HG02938 (cell line): ENCODE measurements at regions not wholly inside any gene's neighbourhood (a gene's known extent, or its start where the extent isn't known, plus 50 kb on each side); places are given as distances from the start of the nearest gene placed in this dataset.

ENCODE experiments used
- ATAC-seq: cut with Tn5 transposase; IDR thresholded peaks from one replicate; pipeline ENCODE4 v1.9.1; 2021; ENCODE audit warnings: mild to moderate bottlenecking, moderate library complexity; ENCODE audit not compliant: unreplicated experiment

DNA sequence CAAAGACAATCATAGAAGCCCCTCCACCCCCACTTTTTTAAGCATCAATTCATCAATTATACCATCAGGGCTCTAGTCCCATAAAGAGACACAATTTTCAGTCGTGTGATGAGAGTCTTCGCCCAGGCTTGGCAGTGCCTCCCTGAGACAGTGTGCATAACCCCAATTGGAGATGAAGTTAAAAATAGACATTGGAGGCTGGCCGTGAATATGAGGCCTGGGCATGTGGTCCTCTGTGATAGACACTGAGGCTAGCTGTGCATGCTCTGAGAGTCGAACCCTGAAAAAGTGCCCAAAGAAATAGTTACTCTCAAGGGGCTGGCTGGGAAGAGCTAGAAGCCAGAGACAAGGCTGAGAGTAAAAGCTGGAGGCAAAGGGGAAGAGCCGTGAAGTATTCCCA, 248.6 kb upstream of the NR4A3 start:
- no peak for ATAC-seq

DNA sequence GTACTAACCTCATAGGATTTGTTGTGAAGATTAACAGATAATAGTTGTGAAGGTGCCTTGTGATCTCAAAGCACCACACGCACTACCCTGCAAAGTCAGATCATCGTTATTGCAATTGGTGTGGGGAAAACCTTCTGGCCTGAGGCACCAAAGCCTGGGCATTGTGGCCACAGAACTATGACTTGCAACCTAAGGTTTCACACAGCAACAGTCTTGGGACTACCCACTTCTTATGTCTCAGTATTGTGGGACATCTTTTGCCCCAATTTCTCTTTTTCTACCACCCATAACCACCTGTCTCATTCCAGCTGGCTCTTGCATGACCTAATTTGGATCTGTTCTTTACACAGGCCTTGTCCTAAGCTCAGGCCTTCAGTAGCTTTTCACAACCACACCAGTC, 247.8 kb upstream of the NR4A3 start:
- ATAC-seq, result no peak

DNA sequence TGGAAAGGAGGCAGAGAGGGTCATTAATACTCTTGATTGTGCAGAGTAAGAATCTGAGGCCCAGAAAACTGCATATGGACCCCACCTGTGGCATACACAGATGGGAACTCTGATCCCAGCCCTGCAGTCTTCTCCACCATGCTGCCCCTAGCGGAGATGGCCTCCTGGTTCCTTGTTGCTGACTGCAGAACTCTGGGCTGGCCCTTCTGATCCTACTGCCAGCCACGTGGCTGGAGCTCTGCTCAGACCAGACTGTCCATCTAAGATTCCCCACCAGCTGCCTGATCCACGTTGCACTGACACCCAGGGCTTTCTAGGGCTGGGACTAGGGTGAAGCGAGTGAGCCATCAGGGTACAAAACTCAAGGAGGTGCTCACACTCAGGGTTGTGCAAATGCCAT, 245.7 kb upstream of the NR4A3 start:
- no peak for ATAC-seq

DNA sequence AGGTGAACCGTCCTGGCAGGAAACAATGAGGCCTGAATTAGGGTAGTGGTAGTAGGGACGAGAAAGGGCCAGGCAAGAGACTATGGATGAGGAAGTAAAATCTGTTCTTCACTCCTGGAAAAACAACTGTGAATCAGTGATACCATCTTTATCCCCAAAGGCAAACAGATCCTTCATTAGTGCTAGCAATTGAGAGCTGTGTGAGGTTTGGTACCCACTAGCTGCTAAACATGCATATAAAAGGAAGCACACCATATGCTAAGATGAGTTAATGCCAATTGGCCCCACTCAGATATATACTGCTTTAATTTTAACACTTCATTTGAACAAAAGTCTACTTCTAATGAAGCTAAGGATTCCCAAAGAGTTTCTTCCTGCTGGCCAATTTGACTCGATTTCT, 244.8 kb upstream of the NR4A3 start:
- ATAC-seq, result no peak

DNA sequence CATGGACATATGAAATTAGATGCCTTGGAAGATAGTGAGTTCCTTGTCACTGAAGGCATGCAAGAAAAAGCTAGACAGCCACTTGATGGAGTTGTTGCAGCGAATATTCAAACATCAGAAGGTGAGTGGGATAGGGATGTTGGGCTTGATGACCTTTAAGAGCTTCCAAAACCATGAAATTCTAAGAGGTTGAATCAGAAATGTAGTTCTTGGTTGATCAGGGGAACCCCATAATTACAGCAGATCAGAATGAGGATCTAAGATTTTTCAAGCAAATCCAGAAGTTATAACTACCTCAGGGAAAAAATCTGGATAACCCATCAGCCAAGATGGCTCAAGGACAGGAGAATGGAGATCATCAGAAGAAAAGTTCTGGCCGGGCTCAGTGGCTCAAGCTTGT, 244.3 kb upstream of the NR4A3 start:
- no peak for ATAC-seq

DNA sequence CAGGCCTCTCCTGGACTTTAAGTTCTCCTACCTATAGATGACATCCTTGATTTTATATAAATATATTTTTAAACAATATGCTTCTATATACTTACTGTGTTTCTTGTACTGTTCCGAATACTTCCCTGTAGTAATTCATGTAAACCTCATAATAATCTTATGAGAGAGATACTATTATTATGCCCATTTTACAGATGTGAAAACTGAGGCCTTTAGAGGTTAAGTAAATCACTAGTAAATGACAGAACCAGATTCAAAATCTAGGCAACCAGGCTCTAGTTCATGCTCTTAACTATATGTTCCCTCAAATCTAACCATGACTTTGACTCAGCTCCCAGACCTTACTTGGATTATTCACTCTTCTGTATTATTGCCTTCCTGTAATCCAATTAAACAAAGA, 243.0 kb upstream of the NR4A3 start:
- ATAC-seq, result no peak

DNA sequence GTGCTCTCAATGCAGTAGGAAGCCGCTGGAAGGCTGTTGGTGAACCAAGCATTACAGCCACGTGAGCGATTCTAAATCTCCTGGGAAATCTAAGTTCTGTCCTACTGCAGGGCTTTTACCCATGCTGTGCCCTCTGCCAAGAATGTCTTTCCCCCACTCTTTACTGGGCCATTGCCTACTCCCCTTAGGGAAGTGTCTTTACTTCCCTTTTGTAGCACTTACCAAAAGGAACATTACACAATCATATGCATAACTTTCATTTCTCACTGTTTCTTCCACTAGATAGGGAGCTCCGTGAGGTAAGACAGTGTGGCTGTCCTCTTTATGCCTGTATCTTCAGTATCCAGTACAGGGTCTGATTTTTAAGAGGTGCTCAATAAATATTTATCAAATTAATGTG, 241.7 kb upstream of the NR4A3 start:
- no peak for ATAC-seq

DNA sequence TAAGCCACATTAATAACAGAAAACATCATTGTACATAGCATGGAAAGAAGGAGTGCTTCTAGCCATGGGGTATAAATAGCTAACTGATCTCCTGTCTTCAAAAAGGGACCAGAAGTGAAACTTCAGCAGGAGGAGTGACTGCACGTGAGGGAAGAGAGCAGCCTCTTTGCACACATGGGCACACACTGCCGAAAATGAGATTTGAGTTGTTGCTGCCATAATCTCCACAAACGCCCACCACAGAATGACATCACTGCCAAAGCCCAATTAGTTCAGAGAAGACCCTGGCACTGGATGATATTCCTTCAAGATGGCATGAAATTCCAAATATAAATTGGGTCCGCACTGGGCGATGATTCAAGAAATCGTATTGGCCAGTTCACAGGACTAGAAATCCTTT, 238.9 kb upstream of the NR4A3 start:
- no peak for ATAC-seq

DNA sequence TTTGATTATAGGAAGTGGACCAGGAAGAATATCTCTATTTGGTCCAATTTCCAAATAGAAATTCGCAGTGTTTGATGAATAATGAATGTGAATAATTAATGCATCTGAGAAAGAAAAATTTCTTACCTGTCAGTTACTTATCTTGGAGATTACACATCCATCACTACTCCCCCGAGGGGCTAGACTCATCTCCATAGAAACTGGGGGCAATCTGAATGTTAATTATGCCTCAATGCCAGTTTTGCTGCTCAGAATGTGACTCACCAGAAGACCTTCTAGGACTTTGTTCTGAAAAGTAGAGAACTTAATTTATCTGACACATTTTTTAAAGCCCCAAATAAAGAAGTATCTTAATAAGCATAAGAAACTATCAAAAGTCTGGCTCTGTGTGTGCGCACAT, 233.4 kb upstream of the NR4A3 start:
- no peak for ATAC-seq

DNA sequence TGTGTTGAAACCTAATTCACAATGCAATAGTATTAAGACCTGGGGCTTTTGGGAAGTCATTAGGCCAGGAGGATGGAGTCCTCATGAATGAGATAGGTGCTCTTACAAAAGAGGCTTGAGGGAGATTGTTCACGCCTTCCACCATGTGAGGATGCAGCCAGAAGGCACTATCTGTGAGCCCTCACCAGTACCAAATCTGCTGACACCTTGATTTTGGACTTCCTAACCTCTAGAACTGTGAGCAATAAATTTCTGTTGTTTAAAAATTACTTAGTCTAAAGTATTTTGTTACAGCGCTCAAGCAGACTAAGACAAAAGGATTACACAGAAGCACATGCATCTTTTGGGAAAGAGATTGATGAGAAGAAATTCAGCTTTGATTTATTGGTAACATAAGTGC, 232.9 kb upstream of the NR4A3 start:
- no peak for ATAC-seq

DNA sequence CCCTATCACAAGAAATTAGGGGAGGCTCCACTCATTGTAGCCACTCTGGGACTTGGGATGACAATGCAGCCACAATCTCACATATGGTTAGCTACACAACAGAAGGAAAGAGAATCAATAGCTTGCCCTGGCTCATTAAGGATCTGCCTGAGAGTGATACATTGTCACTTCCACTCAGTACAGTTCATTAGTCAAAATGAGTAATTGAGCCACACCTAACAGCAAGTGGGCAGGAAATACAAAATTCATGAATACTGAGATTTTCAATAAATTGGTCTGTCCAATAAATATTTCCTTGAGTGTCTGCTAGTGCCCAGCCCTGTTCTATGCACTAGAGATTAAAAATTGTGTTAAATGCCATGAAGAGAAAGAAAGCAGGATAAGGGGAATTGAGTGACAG, 231.3 kb upstream of the NR4A3 start:
- no peak for ATAC-seq

DNA sequence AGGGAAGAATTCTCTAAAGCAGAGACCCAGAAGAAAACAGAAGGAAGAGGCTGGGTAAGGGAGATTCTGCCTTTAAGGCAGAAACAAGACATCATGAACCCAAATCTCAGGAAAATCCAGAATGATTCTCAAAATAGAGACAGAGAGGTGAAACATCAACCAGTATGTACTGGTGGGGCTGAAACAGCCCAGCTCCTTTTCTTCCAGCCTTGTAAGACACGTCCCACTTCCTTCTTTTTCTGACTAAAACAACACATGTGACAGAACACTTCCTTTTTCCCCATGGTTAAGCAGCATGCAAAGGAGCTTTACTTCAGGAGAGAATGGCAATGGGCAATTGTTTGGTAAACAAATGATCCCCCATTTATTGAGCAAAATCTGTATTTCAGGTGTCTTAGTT, 230.8 kb upstream of the NR4A3 start:
- ATAC-seq, result no peak

DNA sequence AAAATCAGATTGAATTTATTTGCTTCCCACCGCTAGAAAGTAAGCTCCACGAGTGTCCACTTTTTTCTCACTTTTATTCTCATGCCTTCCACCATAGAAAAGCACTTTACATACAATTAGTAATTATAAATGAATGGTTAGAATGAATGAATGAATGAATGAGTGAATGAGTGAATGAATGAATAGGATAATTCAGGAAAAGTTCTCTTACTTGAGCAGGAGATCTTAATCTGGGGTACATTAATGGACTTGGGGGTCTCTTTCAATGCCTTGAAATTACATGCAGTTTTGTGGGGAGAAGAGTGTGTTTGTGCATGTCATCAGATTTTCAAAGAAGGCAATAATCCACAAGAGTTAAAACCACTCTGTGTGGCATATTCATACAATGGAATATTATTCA, 229.9 kb upstream of the NR4A3 start:
- no peak for ATAC-seq

DNA sequence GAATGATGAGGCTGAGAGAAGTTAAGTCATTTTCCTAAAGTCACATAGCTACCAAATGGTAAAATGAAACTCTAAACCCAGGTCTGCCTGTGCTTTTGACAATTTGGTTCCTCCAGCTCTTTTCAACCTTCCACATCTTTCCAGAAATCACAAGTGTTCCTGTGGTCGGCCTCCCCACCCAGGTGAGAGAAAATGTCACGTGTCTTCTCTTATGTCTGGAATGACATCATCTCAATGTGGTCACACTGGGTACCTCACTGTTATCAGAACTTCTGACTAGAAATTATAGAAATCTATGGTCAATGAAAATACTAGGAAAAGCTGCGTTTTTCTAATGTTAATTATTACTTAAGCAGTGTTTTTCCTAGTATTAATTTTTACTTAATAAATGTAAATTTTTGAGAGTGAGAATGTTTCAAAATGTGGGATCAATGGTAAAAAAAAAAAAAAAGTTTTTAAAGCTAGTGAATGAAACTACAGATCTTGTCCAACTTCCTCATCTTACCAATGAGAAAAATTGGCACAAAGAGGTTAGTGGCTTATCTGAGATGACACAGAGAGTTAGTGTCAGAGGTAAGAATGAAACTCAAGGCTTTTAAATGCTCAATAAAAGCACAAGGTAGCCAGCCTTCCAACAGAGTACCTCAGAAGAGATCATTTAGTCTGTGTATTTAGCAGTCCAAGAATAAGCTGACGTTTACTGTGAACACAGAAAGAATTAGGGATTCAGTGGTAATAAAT, 228.7 kb upstream of the NR4A3 start:
- no peak for ATAC-seq

DNA sequence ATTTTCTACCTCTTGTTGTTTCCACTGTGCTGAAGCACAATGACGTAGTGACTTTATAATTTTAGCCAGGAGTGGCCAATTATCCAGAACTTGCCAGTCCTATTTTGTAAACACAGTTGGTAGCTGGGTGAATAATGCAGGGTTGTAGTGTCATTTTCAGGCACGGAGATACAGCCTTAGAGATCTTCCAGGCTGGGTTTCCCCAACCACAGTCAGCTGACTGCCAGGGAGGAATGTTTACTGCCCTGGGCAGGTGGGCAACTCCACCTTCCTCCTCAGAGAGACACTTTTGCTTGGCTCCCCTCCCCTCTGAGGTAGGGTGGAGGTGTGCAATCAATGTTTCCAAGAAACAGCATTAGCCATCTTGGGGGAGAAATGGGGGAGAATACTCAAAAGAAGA, 228.1 kb upstream of the NR4A3 start:
- no peak for ATAC-seq

DNA sequence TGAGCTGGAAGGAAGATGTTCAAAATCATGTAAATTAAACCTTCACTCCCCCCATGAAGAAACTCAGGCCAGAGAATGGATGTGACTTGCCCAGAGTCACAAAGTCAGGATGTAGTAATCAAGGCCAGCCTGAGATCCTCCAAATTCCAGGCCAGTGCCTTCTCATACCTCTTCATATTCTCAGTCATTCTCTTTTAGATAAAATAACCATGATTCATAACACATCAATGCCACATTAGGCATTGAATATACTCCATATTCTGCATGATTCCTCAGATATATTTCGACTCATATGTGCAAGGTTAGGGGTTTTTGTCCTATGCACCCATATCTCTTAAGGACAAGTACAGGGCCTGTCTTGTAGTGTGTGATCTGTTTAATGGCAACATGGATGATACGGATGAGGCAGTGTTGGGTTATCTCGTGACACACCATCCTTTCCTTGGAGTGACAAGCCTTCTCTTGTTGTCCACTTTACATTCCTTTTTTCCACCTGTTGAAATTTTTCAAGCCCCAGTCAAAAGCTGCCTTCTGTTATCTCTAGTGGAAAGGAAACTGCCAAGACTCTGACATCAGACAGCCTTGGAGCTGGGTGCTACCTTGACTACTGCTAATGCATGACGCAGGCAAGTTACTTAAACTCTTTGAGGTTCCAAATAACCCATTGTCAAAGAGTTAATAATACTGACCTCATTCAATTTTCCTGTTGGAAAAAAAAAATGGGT, 227.5 kb upstream of the NR4A3 start:
- no peak for ATAC-seq

DNA sequence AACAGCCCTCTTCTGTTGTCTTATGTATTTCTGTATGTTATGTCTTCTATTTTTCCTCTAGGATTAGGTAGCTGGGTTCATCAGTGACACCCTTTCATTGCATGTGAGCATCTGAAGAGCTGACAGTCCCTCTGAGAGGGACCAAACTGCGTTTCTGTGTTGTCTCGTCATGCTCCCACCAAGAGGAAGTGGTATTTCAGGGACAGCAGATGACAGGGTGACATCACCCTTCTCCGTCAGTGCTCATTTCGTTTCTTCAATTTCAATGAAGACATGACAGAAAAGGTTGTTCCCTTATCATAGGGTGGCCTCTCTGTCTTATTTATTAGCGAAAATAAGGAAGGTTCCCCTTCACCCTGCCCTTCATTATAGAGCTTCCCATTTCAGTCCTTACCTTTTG, 225.9 kb upstream of the NR4A3 start:
- peak; percentile 79 for ATAC-seq

DNA sequence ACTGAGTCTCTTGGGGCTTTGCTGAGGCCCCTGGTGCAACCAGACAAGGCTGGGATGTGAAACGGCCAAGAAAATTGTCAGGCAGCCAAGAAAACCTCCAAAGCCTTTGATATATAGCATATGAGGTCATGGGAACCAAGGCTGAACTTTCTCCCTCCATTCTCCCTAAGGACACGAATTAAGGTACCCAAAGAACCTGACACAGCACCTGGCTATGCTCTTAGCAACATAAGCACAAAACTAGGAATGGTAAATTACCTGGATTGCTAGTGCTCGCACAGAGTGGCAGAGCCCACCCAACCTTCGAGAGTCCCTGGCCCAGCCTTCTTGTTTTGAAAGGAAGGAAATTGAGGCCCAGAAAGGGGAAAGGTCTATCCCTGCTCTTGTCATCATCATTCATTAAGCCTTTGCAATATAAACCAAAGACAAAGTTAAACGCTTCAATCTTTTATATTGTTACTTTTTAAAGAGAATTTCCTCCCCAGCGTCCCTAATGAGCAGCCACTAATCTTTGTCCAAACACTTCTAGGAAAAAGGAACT, 220.0 kb upstream of the NR4A3 start:
- ATAC-seq, result no peak

DNA sequence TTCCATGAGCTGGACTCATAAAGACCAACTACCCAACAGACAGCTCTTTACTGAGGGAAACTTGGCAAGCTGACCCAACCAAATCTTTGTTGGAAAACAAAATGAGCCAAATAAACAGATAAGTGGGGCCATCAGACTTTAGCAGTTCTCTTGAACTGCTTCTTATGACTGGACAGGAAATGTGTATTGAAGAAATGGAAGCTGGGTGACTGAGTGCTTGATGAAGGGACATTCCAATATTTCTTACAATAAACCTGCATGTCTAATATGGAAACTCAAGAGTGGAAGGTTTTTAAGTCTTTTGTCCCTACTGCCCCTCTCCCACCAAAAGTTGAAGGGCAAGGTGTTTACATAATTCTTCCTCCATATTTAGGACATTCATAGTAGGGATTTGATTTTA, 218.8 kb upstream of the NR4A3 start:
- no peak for ATAC-seq

DNA sequence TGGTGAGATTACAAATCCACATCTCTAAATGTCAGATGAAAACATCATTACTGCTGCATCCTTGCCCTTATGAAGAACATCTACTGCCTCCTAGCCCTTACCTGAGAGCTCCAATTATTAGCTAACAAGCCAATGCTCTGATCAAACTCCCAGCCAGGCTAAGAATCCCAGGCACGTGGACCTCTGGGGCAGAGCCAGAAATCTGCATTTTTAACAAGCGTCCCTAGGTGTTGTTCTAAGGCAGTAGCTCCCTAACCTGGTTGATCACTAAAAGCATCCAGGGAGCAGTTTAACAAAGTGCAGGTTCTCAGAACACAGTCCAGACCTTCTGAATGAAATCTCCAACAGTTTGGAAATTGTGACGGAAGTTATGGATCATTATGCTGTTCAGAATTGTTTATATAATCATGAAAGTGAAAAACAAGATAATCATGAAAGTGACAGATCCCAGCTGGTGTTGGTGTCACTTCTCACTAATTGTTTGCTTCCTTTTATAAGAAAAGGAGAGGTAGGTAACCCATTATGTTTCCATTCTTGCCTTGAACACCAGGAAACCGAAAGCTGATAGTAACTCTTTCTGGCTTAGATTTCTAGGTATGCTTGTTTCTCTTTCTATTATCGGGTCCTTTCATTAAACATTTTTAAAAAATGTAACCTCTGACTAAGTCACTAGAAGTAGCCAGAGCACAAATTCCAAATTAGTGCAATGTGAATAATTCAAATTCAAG, 216.5 kb upstream of the NR4A3 start:
- peak; percentile 54 for ATAC-seq

DNA sequence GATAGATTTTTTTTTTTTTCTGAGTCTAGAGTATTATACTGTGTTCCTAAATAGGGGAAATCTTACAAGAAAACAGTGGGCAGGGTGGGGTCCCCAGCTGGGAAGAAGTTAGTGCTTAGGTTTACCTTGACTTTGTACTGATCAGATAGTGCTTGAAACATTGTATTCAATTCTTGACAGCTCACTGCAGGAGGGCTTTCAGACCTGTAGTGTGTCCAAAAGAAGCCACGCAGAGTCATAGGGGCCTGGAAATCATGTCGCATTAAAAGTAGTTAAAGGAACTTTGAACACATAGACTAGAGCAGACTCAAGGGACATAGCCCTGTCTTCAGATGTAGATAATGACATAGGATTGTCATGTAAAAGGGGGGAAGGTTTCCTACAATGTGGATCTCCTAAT, 215.4 kb upstream of the NR4A3 start:
- ATAC-seq, result no peak

DNA sequence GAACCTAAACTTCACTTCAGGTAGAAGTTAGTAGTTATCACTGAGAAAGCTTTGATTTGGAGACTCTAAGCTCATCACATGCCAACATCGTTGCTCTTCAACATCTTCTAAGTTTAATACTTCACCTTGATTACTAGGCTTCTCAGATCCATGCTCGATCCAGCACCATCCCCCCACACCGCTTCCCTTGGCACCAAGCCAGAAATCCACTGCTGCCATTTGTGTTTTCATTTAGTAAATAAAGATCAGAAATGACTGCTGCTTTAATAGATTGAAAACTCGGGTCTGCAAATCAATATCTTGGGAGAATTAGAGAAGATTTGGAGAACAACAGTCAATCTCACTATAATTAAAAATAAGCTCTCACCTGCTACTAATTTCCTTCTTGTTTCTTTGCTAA, 214.7 kb upstream of the NR4A3 start:
- no peak for ATAC-seq
